GM23248 (cell line): ENCODE measurements at regions not wholly inside any gene's neighbourhood (a gene's known extent, or its start where the extent isn't known, plus 50 kb on each side); places are given as distances from the start of the nearest gene placed in this dataset.

Experiments
- EZH2 ChIP-seq: fragments of 200-600 bp; sonication (generic); IDR thresholded peaks from 2 replicates; pipeline ENCODE4 v1.6.1; 2018; ENCODE audit warnings: antibody characterized with exemption, mild to moderate bottlenecking; ENCODE audit not compliant: insufficient read depth, poor library complexity, severe bottlenecking
- EZH2phosphoT487 ChIP-seq: fragments of 200-600 bp; sonication (generic); IDR thresholded peaks from 2 replicates; pipeline ENCODE4 v1.6.1; 2018; ENCODE audit warnings: antibody characterized with exemption, moderate library complexity, mild to moderate bottlenecking, low read depth; ENCODE audit not compliant: insufficient read depth

DNA sequence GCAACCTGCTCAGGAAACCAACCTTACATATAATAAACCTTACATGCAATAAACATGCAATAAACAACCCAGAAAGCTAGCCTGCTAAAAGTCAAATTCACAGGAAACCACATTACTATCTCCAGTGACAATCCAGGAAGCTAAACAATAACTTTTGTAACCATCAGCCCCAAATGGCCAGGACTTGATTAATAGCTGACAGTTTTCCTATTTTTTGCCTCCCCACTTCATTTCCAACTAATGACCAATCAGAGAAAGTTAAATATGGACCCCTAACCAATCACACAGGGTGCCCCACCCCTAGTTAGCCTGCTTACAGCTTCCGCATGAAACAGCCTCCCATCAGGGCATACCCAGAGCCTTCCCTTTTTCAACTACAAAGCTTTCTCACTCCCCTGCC, 152.2 kb upstream of the LMNTD1 start:
- TF ChIP-seq EZH2 (no peak), EZH2phosphoT487 (no peak)
